HUDEP-2 (cell line): ENCODE measurements at regions not wholly inside any gene's neighbourhood (a gene's known extent, or its start where the extent isn't known, plus 50 kb on each side); places are given as distances from the start of the nearest gene placed in this dataset.

Experiments used
- DNase-seq, 76 experiments: peaks; one replicate each; lab custom pipeline; 2025; ENCODE audit not compliant: unreplicated experiment in 76 of 76; lab: John Stamatoyannopoulos, UW

- no peak for DNase-seq
Observed at GRCh38 chr6:77403424-77403823, 59.9 kb downstream of the HTR1B start.

GRCh38 chr6:77401231-77401630, 62.1 kb downstream of the HTR1B start:
- DNase-seq, result no peak

- DNase-seq, result no peak
Observed at GRCh38 chr6:77397561-77397960, 65.7 kb downstream of the HTR1B start.

- DNase-seq, result no peak
Observed at GRCh38 chr6:77389402-77389801, 73.9 kb downstream of the HTR1B start.

GRCh38 chr6:77383026-77383425, 80.3 kb downstream of the HTR1B start:
- DNase-seq, result peak in 55 of 76 experiments; percentile 6 to 90 (median 44)

- peak in 11 of 76 experiments; percentile 7 to 62 (median 22) for DNase-seq
Observed at GRCh38 chr6:77373955-77374354, 89.3 kb downstream of the HTR1B start.

GRCh38 chr6:77371748-77372147, 91.5 kb downstream of the HTR1B start:
- DNase-seq, result no peak

GRCh38 chr6:77368660-77369313, 94.5 kb downstream of the HTR1B start:
- DNase-seq, result no peak

- no peak for DNase-seq
Observed at GRCh38 chr6:77366798-77367197, 96.5 kb downstream of the HTR1B start.

- no peak for DNase-seq
Observed at GRCh38 chr6:77363702-77364101, 99.6 kb downstream of the HTR1B start.

GRCh38 chr6:77362055-77362454, 101.2 kb downstream of the HTR1B start:
- no peak for DNase-seq

GRCh38 chr6:77361018-77361417, 102.3 kb downstream of the HTR1B start:
- DNase-seq, result no peak

- no peak for DNase-seq
Observed at GRCh38 chr6:77356821-77357220, 106.5 kb downstream of the HTR1B start.

- peak in 3 of 76 experiments; percentile 11 to 35 (median 28) for DNase-seq
Observed at GRCh38 chr6:77354581-77354980, 108.7 kb downstream of the HTR1B start.

- DNase-seq, result no peak
Observed at GRCh38 chr6:77353129-77353528, 110.2 kb downstream of the HTR1B start.

GRCh38 chr6:77341058-77341986, 122.0 kb downstream of the HTR1B start:
- DNase-seq, result peak in 74 of 76 experiments; percentile 39 to 97 (median 85)

- DNase-seq, result no peak
Observed at GRCh38 chr6:77340331-77340730, 123.0 kb downstream of the HTR1B start.

- DNase-seq, result peak in 4 of 76 experiments; percentile 9 to 20 (median 10)
Observed at GRCh38 chr6:77339926-77340325, 123.4 kb downstream of the HTR1B start.

- no peak for DNase-seq
Observed at GRCh38 chr6:77337392-77337791, 125.9 kb downstream of the HTR1B start.

GRCh38 chr6:77334093-77334492, 129.2 kb downstream of the HTR1B start:
- no peak for DNase-seq

GRCh38 chr6:77332915-77333623, 130.2 kb downstream of the HTR1B start:
- DNase-seq, result no peak
